ENCODE measurements at regions not wholly inside any gene's neighbourhood (a gene's known extent, or its start where the extent isn't known, plus 50 kb on each side); places are given as distances from the start of the nearest gene placed in this dataset.

- Histone ChIP-seq H2AFZ (ENCODE audit: low read depth, low read length) (no peak overlapping the region), H3K4me3 (no peak overlapping the region), H3K27ac (ENCODE audit: extremely low read depth, low read depth, low read length) (no peak overlapping the region), H3K79me2 (ENCODE audit: control insufficient read depth, insufficient read depth, low read length) (no peaks in the 10 kb centered on the region), H4K20me1 (replicated peaks; ENCODE audit: control insufficient read depth, insufficient read depth, low read length) (no peaks in the 10 kb centered on the region), H3K4me2 (ENCODE audit: insufficient read depth, low read length) (no peak overlapping the region), H3K27me3 (ENCODE audit: control insufficient read depth in 2 of 2, insufficient read depth in 2 of 2, low read length in 2 of 2) (peaks cover 3 to 5% of the 10 kb centered on the region in 2 experiments; a peak in 4 of 5 replicates), H3K9me3 (replicated peaks; ENCODE audit: control insufficient read depth, insufficient read depth, low read depth, low read length) (no peaks in the 10 kb centered on the region), H3K4me1 (replicated peaks in 1 of 2; ENCODE audit: control insufficient read depth in 2 of 2, insufficient read depth in 2 of 2, low read length in 2 of 2) (no peaks in the 10 kb centered on the region), H3K9me1 (ENCODE audit: control insufficient read depth, insufficient read depth, low read length) (no peaks in the 10 kb centered on the region), H3K36me3 (ENCODE audit: control insufficient read depth, insufficient read depth, low read length) (no peaks in the 10 kb centered on the region), H3K9ac (ENCODE audit: insufficient read depth in 1 of 2, low read depth in 2 of 2, low read length in 2 of 2) (no peak overlapping the region)
- ATAC-seq (no peak), FAIRE-seq (no peak), DNase-seq (ENCODE audit: extremely low read depth in 1 of 4, low spot score in 3 of 4) (no peak)
- WGBS (ENCODE audit: insufficient coverage, low coverage, missing lambda C conversion rate), result 0% methylated on average over 1 of the region's 1 CpG
- intact Hi-C loops (cut with micrococcal nuclease), result no loop called here
- in situ Hi-C loops (cut with MboI), result loop anchor here (25.0 kb wide), 1 partner anchor 810 kb away; no protein-coding TSS in a partner anchor
- ChIA-PET CTCF (ENCODE audit: low intra/inter-chr PET ratio) (no interaction called here), POLR2A (no interaction called here)
- no TSS peak for BruUV-seq (replicated peaks)
- TF ChIP-seq FOS (IDR thresholded peaks at IDR 0.05; ENCODE audit: extremely low read depth, insufficient read length), result no peak
- TF ChIP-seq BHLHE40 (IDR thresholded peaks at IDR 0.05; ENCODE audit: low read length), result no peak
- TF ChIP-seq ASH1L (IDR thresholded peaks at IDR 0.05; ENCODE audit: borderline replicate concordance, low read depth, partially characterized antibody), result no peak
- no peak for TF ChIP-seq ZBED1 (IDR thresholded peaks at IDR 0.05)
- no peak for TF ChIP-seq ZNF696 (CRISPR knock-in tag; conservative IDR thresholded peaks at IDR 0.05)
- TF ChIP-seq MITF (IDR thresholded peaks at IDR 0.05), result no peak
- no peak for TF ChIP-seq RBM15 (IDR thresholded peaks at IDR 0.05; ENCODE audit: insufficient read depth, low read length)
- no peak for TF ChIP-seq ATF2 (CRISPR knock-in tag; IDR thresholded peaks at IDR 0.05)
- no peak for TF ChIP-seq CC2D1A (IDR thresholded peaks at IDR 0.05)
- TF ChIP-seq ARNT (IDR thresholded peaks at IDR 0.05), result no peak
- no peak for TF ChIP-seq AFF1 (IDR thresholded peaks at IDR 0.05; ENCODE audit: low read depth in 1 of 2, partially characterized antibody in 2 of 2)
- TF ChIP-seq SMARCB1 (IDR thresholded peaks at IDR 0.05; ENCODE audit: insufficient read length, low read depth), result no peak
- TF ChIP-seq PATZ1 (CRISPR knock-in tag; IDR thresholded peaks at IDR 0.05; ENCODE audit: borderline replicate concordance), result no peak
- no peak for TF ChIP-seq ZBTB9 (CRISPR knock-in tag; IDR thresholded peaks at IDR 0.05)
Measured at GRCh38 chrX:110427076-110427475, 68.4 kb downstream of the RTL9 start.
